GM21423 (cell line): ENCODE measurements at regions not wholly inside any gene's neighbourhood (a gene's known extent, or its start where the extent isn't known, plus 50 kb on each side); places are given as distances from the start of the nearest gene placed in this dataset.

Source experiments
- ATAC-seq: cut with Tn5 transposase; IDR thresholded peaks from one replicate; pipeline ENCODE4 v1.9.1; 2021; ENCODE audit warnings: mild to moderate bottlenecking, moderate library complexity; ENCODE audit not compliant: unreplicated experiment

DNA sequence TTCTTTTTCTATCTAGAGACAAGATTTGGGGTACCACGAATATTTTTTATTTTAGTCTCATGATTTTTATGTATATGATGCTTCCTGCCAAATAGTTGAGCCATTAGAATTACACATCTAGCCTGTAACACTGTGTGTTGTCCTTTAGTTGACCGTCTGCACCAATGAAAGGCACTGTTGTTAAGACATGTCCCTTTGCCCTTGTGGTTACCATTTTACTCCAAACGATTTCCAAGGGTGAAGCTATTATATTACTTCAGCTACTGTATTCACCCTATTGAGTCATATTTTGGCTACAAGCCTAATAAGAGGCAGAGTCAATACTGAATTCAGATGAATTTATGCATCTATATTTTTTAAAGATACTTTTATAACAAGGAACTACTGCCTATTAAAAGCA lies 207.6 kb downstream of the CETN3 start:
- ATAC-seq = no peak

DNA sequence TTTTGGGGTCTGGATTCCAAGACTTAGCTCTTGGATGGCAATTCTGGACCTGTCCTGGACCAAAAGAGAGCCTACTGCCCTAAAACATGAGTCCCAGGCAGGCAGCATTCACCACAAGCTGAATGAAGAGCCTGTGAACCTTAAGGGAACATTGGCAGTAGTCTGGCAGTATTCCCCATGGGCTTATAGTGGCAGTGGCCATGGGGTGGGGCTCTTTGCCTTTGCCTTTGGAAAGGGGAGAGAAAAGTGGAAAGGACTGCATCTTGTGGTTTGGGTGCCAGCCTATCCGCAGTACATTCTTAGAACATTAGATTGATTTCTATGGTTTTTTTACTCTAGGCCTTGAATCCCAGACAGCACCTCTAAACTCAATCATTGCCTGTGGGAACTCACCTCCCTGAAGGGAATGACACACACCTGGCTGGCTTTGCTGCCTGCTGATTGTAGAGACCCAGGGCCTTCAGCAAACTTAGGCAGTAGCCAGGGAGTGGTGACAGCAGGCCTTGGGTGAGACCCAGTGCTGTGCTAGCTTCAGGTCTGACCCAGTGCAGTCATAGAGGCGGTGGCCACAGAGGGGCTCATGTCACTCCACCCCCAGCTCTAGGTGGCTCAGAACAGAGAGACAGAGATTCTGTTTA lies 216.3 kb downstream of the CETN3 start:
- no peak for ATAC-seq

DNA sequence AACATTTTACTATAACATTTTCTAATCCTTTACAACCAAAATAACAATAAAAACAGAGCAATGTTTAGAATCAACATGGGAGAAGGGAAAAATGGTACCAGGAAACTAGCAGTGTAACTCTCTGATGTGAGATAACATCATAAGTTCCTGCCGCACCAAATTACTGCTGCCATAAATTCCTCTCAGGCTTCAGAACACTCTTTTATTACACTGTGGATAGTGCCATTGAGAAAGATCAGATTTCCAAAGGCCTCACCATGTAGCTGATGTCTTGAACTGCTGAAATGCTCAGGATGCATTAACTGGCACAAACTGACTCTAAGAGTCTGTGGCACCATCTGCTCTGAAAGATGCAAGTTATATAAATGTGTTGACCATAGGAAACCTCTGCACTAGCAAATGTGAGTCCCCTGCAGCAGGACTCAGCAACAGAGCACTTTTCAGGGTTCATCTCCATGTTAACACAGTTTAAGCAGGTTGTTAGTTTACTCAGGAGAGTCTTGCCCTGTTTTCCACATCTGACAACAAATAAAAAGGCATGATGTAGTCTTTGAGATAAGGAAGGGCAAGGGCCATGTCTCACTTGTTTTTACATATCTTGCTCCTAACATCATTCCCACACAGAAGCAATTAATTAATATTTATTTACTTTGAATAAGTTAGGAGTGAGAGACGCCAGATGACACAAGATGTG lies 218.1 kb downstream of the CETN3 start:
- no peak for ATAC-seq

DNA sequence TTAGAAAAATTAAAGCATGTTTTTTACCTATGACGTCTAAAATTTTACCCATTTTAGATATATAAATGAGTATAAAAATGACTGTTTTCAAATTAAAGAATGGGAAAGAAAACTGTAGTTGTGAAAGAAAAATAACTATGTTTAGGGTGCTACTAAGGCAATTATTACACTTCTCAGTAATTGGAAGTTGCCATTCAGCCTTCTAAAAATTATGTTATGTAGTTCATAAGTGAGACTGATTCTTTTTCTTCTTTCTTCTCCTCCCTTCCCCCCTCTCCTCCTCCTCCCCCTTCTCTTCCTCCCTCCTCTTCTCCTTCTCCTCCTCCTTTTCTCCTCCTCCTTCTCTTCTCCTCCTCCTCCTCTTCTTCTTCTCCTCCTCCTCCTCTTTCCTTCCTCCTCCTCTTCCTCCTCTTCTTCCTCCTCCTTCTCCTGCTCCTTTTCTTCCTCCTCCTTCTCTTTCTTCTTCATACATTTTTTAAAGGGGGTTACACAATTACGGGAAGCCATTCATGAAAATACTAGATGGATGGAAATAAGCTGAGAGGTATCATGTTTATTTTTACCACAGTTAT lies 223.6 kb downstream of the CETN3 start:
- no peak for ATAC-seq

DNA sequence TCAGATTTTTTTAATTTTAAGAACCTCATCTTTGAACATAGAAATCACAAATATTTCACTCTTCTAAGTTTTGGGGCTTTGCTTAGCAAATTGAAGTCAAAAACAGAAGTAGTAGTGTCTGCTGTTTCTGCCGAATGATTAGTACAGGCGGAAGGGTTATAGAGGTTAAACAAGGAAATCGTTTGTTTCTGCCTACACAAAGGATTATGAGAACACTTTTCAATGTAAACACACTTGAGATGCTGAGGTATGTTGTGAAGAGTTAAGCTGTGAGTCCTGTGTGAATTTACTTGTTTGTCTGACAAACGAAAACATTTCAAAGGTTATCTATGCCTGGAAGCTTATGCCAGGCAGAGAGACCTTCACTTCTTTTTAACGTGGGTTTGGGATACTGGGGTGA lies 224.8 kb downstream of the CETN3 start:
- no peak for ATAC-seq

DNA sequence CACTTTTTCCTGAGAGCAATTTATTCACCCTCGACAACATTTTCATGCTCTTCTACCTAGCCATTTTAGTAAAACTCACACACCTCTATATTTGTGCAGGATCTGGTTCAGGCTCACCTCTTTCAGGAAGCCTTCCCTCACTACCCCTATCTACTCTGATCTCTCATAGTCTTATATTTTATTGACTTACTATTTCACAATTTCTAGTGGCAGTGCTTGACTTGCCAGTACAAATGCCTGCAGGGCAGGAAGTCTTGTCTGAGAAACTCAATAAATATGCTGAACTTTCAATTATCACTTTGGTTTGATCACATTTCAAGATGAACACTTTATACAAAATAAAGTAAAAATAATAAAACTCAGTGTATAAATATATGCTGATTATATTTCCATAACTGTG lies 226.8 kb downstream of the CETN3 start:
- ATAC-seq = no peak

DNA sequence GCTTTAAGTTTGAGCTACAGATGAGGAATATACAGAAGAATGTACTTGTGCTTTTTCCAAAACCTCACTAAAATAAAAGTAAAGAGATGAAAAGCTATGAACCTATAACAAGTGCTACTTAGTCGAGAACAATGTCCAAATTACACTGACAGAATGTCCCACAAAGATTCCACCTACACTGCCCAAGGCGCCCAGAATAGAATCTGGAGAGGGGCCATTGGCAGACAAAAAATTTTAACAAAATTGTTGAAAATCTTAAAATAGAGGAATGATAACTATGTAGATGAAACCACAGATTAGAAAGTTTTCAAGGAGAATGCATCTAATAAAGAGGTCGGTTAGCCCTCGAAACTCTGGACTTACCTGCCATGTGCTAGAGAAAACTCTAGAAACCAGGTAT lies 235.3 kb downstream of the CETN3 start:
- no peak for ATAC-seq

DNA sequence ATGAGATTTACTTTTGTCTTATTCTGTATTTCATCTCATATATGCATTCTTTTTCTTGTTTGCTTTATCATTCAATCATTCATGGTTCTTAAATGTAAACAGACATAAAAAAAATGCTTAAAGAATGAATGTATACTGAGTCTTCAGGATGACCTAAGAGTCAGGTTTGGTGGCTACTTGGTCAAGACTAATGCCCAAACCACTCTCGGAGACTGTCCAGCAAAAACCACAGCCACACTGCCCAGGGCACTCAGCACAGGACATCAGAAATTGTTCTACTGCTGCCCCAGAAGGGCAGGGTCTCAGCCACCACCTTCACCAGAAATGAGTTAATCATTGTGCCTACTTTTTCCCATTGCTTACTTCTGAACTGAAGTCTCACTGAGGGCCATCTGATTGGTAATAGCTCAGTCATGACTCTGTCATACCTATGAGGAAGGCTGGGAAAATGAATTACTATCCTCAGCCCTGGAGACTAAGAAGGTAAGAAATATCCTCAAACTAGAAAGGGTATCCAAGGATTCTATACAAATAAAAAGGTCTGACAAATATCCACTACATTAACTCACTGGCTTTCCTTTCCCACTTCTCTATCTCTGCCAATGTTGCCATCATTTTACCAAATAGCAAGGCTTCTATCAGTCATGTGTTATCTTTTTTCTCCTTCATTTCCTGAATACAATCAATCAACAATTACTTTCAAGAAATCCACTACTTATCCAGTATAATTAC lies 236.1 kb downstream of the CETN3 start:
- ATAC-seq = no peak

DNA sequence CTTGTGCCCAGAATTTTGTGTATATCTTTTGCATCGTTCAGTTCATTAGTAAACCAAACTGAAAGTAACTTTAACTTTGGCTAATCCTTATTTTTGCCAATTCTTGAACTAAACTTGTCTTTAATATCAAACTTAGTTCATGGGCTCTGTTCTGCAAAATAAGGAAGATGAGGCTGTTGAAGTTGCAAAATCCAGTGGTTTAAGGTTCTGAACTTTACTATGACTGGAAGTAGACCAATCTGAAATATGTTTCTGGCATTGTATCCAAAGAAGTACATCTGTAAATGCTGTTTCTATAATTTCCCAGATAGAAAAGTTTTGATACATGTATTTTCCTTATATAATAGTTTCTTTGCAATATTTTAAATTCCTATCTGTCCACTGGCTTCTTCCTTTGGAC lies 238.1 kb downstream of the CETN3 start:
- ATAC-seq = no peak

DNA sequence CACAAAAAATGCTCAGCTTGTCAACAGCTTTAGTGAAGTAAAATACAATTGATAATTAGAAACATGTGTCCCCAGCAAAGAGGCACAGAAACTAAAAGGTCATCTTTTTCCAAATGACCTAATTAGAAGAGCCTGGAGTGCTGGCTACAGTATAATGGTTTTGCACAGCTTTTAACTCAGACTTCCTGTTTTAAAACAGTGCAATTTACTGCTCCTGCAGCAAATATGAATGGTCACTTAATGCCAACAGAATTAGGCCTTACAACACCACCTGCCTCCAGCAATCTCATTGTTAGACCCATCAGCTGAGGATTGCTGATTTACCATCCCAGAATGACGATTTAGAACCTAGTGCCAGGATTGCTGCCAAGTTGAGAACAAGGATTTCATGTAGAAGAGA lies 239.3 kb downstream of the CETN3 start:
- ATAC-seq = no peak

DNA sequence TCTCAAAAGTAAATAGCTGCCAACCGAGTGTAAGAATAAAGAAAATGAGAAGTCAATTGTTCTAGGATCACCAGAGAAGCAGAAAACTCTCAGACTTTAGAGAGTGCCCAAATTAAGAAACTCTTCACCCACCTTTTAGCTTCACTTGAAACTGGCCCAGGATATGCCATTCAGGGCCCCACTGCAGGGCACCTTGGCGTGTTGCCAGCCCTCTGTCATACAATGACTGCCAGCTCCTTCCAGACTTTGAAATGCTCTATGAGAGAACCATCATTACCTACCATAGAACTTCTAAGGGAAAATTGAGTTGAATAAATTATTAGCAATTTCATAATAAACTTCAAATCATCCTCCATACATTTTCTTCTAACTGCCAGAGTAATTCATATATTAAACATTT lies 240.5 kb downstream of the CETN3 start:
- no peak for ATAC-seq

DNA sequence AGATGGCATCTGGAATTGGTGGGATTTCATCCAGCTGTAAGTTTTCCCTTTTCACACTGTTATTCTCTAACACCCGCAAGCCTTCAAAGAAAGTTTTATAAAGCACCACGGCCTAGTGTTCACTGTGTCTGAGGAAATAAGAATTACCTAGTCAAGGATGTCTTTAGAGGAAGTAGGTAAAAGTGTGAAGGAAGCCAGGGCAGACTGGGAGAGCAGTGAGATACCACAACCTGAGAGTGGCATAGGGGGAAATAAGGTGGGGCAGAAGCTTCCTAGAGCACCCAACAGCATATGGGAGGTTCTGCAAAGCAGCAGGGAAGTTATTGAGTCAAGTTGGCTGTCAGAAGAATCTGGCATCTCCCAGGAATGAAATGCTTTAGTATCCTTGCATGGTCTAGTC lies 241.2 kb downstream of the CETN3 start:
- no peak for ATAC-seq

DNA sequence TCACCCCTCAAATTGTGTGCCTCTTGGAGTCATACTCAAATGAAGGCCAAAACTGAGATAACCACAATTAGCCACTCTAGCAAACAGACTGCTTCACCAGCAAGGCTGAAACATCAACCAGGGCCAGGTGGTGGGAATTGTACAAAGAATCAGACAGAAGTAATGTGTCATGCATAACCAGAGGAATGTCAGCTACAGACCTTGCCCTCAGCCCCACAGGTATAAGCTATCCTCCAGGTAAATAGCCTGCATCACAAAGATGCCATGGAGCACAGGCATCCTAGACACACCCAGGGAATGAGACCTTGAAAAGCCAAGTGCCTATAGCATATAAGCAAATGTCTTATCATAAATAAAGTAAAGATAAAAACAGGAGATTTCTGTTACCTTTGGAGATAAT lies 242.7 kb downstream of the CETN3 start:
- ATAC-seq = no peak

DNA sequence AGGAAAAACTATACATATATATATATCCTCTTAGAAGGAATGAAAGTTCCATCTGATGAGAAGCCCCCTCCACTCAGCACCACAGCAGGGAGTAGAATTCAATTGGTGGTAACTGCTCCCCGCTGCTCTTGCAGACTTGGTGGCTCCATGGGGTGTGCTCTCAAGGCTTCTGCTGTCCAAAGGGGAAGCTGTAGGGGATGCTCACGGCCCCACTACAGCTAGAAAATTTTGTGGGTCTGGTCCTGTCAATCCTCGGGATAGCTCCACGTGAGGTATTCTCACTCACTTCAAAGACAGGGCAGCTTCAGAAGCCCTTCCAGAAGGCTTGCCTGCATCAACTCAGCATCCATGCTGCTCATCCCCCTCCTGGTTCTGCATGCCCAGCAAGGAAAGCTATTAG lies 247.2 kb downstream of the CETN3 start:
- no peak for ATAC-seq

DNA sequence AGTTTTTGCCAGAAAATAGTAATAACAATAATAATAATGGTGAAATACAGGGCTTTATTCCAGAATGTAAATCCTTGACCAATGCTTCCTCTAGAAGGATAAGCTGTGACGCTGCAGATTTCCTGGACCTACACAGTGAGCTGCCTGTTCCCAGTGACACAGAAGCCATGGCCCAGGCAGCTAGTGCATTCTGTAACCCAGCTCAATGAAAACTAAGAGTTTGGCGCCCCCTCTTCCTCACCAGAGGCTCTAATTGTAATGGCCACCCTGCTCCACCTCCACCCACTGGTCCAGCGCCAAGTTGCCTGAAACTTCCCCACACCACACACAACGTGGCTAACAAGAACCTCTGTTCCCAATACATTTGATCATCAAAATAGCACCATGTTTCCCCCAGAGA lies 248.1 kb downstream of the CETN3 start:
- no peak for ATAC-seq

DNA sequence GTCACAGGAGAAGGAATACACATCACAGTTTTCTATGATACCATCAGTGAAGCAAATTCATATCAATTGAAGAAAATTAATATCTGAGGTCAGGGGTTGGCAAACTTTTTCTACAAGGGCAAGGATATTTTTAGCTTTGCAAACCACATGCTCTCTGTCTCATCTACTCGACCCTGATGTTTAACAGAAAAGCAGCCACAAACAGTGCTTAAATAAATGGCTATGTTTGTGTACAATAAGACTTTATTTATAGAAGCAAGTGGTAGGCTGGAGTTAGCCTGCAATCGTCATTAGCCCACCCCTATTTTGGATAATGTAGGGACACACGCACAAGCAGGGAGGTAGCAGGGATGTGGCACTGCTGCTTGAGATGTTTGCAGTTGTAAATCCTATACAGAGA lies 251.4 kb downstream of the CETN3 start:
- ATAC-seq = no peak

DNA sequence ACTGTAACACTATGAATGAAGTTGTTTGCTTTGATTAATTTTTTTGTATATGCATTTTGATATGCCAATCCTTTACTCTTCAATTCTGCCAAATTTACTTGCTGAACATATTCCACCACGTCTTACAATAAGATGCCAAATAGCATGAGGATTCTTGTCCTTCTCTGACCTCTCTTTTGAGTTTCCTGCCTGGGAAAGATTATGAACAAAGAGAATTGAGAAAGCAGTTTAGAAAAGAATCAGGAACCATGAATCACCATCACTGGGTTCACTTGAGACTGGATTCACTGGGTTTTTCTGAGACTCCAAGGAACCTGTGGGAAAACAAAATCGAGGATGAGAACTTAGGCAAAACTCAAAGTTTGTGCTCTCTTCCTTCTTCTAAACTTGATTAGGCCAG lies 256.5 kb downstream of the CETN3 start:
- ATAC-seq = no peak

DNA sequence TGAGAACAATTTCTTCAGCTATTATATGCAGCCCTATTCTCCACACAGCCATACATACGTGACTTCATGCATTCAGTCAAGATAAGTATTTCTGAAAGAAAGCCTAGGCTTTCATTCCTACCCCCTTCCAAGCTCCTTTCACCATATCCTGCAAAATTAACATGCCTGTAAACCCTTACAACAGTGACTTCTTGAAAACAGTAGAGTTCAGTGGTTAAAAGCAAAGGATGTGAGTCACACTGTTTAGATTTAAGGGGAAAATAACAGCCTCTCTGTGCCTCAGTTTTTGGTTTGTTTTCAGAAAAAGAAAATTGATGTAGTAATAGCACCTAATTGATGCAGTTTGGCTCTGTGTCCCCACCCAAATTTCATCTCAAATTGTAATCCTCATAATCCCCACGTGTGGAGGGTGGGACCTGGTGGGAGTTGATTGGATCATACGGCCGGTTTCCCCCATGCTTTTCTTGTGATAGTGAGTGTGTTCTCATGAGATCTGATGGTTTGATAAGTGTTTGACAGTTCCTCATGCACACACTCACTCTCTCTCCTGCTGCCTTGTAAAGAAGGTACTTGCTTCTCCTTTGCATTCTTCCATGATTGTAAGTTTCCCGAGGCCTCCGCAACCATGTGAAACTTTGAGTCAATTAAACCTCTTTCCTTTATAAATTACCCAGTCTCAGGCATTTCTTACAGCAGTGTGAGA lies 264.8 kb downstream of the CETN3 start:
- no peak for ATAC-seq

DNA sequence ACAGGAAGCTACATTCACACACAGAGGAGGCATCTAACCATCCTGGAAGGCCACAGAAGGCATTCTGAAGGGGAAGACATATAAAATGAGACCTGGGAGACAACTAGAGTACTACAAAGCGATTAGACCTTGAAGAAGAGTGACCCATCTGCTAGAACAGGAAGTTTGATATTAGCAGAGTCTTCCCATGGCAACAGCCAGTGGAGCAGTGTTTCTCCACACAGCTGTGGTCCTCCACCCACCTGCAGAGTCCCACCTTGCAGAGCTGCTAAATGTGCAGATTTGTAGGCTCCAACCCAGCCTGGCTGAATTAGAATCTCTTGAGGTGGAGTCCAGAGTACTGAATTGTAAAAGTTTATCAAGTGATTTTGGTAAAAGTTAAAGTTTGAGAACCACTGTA lies 267.0 kb downstream of the CETN3 start:
- no peak for ATAC-seq

DNA sequence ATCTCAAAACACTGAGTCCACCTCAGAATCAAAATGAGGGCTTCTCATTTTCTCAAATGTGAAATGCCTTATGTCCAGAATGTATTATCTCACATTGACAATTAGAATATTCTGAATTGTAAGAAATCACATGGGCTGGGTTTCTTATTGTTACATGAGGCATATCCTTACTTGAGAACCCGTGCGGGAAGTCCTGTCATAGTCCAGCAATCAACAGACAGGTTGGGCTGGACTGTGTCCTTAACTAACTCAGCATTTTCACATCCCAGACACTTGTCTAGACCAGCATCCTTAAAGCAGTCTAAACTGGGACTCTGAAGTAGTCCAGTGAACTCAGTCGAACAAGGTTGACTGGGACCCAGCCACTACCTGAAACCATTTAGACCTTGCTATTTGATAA lies 267.6 kb downstream of the CETN3 start:
- ATAC-seq = no peak

DNA sequence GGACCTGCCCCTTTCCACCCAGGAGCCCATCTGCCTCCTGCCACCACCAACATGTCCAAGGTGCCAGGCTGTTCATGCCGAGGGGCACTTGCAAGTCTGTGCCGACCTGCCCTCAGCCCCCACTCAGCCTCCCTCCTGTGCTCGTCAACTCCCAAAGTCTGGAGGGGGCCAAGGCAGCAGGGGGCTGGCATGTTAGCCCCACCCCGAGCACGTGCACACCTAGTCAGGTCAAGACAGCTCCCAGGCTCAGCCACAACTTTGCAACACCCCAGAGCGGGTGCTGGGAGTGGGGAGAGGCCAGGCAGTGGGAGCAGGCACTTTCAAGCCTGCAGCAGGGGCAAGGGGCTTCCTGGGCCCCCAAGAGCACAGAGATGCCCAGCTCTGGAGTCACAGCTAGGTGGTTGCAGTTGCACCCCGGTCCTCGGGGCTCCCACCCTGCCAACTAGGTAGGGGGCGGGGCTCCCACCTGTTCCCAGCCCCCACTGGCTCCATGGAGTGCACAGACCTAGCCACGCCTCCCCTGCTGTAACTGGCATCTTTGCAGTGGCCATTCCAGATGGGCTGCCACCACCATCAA lies 272.5 kb downstream of the CETN3 start:
- no peak for ATAC-seq
